Body of pancreas (tissue), 4 donors: ENCODE measurements at regions not wholly inside any gene's neighbourhood (a gene's known extent, or its start where the extent isn't known, plus 50 kb on each side); places are given as distances from the start of the nearest gene placed in this dataset.

Experiments
- CTCF ChIP-seq, 7 experiments: fragments of 450-650 bp in 4 of 7; fragments of 200-600 bp in 3 of 7; sonication (generic) in 3 of 7; IDR thresholded peaks; one replicate each; pipeline ENCODE4 v1.5.1; 2016 to 2019; ENCODE audit warnings: antibody characterized with exemption in 7 of 7
- POLR2A ChIP-seq, 3 donors: fragments of 450-650 bp; IDR thresholded peaks; one replicate each; pipeline ENCODE4 v1.6.1; 2016; ENCODE audit warnings: antibody characterized with exemption in 3 of 3, mild to moderate bottlenecking in 2 of 3

- TF ChIP-seq CTCF (IDR thresholded peaks at IDR 0.05) (no peak), POLR2A (IDR thresholded peaks at IDR 0.05) (no peak)
These were observed 165.3 kb upstream of the RASSF8 start for GRCh38 chr12:25793196-25793595.
